ENCODE measurements at regions not wholly inside any gene's neighbourhood (a gene's known extent, or its start where the extent isn't known, plus 50 kb on each side); places are given as distances from the start of the nearest gene placed in this dataset.

- Histone ChIP-seq H3K27me3 (replicated peaks in 1 of 4; ENCODE audit: control extremely low read depth in 1 of 4, control insufficient read depth in 3 of 4, insufficient read depth in 4 of 4, low read length in 3 of 4) (no peaks in the 10 kb centered on the region), H3K36me3 (replicated peaks in 1 of 2; ENCODE audit: control extremely low read depth in 1 of 2, control insufficient read depth in 1 of 2, extremely low read depth in 1 of 2, insufficient read depth in 2 of 2, low read length in 1 of 2) (no peaks in the 10 kb centered on the region), H4K20me1 (ENCODE audit: control insufficient read depth, insufficient read depth, low read length, poor library complexity, severe bottlenecking) (no peaks in the 10 kb centered on the region), H3K79me2 (ENCODE audit: control insufficient read depth, insufficient read depth, low read length) (no peaks in the 10 kb centered on the region), H3K27ac (ENCODE audit: low read length in 2 of 2) (no peak overlapping the region), H3K9me3 (ENCODE audit: control extremely low read depth in 1 of 3, control insufficient read depth in 2 of 3, insufficient read depth in 1 of 3, low read length in 2 of 3) (peaks cover 5 to 11% (median 5%) of the 10 kb centered on the region in 3 donors), H3K9ac (ENCODE audit: low read length) (no peak overlapping the region), H3K4me2 (replicated peaks; ENCODE audit: low read depth, low read length, poor library complexity, severe bottlenecking) (no peak overlapping the region), H2AFZ (ENCODE audit: insufficient read depth, low read depth, low read length, poor library complexity, severe bottlenecking) (no peak overlapping the region), H3K4me1 (ENCODE audit: control insufficient read depth in 2 of 2, insufficient read depth in 2 of 2, low read length in 2 of 2) (peaks cover 4 to 5% of the 10 kb centered on the region in 2 donors), H3K4me3 (ENCODE audit: control extremely low read depth in 1 of 5, extremely low read depth in 1 of 5, insufficient read depth in 1 of 5, low read depth in 2 of 5, low read length in 4 of 5) (no peak overlapping the region)
- Mint-ChIP-seq H3K4me3 (no peak overlapping the region), H3K27me3 (peaks cover 6% of the 10 kb centered on the region), H3K27ac (no peak overlapping the region), H3K9me3 (ENCODE audit: insufficient read depth) (no peaks in the 10 kb centered on the region), H3K4me1 (peaks cover 10% of the 10 kb centered on the region)
- no peak for DNase-seq
- no peak for TF ChIP-seq EZH2 (IDR thresholded peaks at IDR 0.05; ENCODE audit: borderline replicate concordance, insufficient read depth, low read depth, low read length, poor library complexity, severe bottlenecking)
- TF ChIP-seq, protein P1, sequence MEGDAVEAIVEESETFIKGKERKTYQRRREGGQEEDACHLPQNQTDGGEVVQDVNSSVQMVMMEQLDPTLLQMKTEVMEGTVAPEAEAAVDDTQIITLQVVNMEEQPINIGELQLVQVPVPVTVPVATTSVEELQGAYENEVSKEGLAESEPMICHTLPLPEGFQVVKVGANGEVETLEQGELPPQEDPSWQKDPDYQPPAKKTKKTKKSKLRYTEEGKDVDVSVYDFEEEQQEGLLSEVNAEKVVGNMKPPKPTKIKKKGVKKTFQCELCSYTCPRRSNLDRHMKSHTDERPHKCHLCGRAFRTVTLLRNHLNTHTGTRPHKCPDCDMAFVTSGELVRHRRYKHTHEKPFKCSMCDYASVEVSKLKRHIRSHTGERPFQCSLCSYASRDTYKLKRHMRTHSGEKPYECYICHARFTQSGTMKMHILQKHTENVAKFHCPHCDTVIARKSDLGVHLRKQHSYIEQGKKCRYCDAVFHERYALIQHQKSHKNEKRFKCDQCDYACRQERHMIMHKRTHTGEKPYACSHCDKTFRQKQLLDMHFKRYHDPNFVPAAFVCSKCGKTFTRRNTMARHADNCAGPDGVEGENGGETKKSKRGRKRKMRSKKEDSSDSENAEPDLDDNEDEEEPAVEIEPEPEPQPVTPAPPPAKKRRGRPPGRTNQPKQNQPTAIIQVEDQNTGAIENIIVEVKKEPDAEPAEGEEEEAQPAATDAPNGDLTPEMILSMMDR (IDR thresholded peaks at IDR 0.05), result no peak
- intact Hi-C loops (cut with micrococcal nuclease), result no loop called here
- POLR2A ChIA-PET, result no interaction called here
- 96% methylated on average over 4 of the region's 4 CpGs for WGBS (ENCODE audit: insufficient coverage)
- no peak for ATAC-seq (ENCODE audit: low read depth)
- CTCF ChIA-PET, result no interaction called here
Observed at GRCh38 chr9:126239515-126239914, 87.1 kb upstream of the MVB12B start.

DNA sequence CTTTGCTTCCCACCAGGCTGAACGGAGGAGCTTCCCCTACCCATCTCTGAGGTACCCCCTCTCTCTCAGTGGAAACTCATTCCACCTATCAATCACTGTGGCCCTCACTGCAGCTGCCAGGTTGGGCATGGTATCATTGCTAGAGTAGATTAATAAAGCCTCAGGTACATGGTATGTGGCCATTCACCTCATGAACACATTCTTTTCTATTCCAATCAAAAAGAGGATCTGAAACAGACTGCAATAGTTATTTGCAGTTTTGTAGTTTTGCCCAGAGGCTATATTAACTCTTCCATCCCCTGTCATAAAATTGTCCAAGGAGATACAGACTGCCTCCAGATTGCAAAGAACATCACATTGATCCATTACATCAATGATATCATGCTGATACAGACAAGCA, 85.8 kb upstream of the MVB12B start:
- H3K36me3 ChIP-seq (replicated peaks in 1 of 2; ENCODE audit: control extremely low read depth in 1 of 2, control insufficient read depth in 1 of 2, extremely low read depth in 1 of 2, insufficient read depth in 2 of 2, low read length in 1 of 2), result no peaks in the 10 kb centered on the region
- peaks cover 5 to 17% (median 15%) of the 10 kb centered on the region in 3 donors for H3K9me3 ChIP-seq (ENCODE audit: control extremely low read depth in 1 of 3, control insufficient read depth in 2 of 3, insufficient read depth in 1 of 3, low read length in 2 of 3)
- no peak overlapping the region for H3K4me3 ChIP-seq (ENCODE audit: control extremely low read depth in 1 of 5, extremely low read depth in 1 of 5, insufficient read depth in 1 of 5, low read depth in 2 of 5, low read length in 4 of 5)
- intact Hi-C loops (cut with micrococcal nuclease), result no loop called here
- no peak overlapping the region for H2AFZ ChIP-seq (ENCODE audit: insufficient read depth, low read depth, low read length, poor library complexity, severe bottlenecking)
- no peak overlapping the region for H3K9ac ChIP-seq (ENCODE audit: low read length)
- H3K4me2 ChIP-seq (replicated peaks; ENCODE audit: low read depth, low read length, poor library complexity, severe bottlenecking), result no peak overlapping the region
- ChIA-PET CTCF (interaction anchor here (0.8 to 1.1 kb wide), 3 partner anchors 56 to 682 kb away, joined by 3 read pairs; no protein-coding TSS in a partner anchor), POLR2A (no interaction called here)
- H3K27me3 Mint-ChIP-seq, result peaks cover 17% of the 10 kb centered on the region
- no peaks in the 10 kb centered on the region for H3K79me2 ChIP-seq (ENCODE audit: control insufficient read depth, insufficient read depth, low read length)
- H3K4me1 Mint-ChIP-seq, result peaks cover 10% of the 10 kb centered on the region
- H3K4me1 ChIP-seq (ENCODE audit: control insufficient read depth in 2 of 2, insufficient read depth in 2 of 2, low read length in 2 of 2), result peaks cover 4 to 5% of the 10 kb centered on the region in 2 donors
- H3K27ac Mint-ChIP-seq, result no peak overlapping the region
- no CpG with 5 or more reads among the region's 1 CpG for WGBS (ENCODE audit: insufficient coverage)
- H3K4me3 Mint-ChIP-seq, result no peak overlapping the region
- DNase-seq (no peak), ATAC-seq (ENCODE audit: low read depth) (no peak)
- H4K20me1 ChIP-seq (ENCODE audit: control insufficient read depth, insufficient read depth, low read length, poor library complexity, severe bottlenecking), result no peaks in the 10 kb centered on the region
- no peak for TF ChIP-seq EZH2 (IDR thresholded peaks at IDR 0.05; ENCODE audit: borderline replicate concordance, insufficient read depth, low read depth, low read length, poor library complexity, severe bottlenecking)
- TF ChIP-seq, protein P1 (IDR thresholded peaks at IDR 0.05), result no peak
- H3K27ac ChIP-seq (ENCODE audit: low read length in 2 of 2), result no peak overlapping the region
- peaks cover 6% of the 10 kb centered on the region for H3K9me3 Mint-ChIP-seq (ENCODE audit: insufficient read depth)
- peaks cover 0 to 4% (median 0%) of the 10 kb centered on the region in 4 experiments for H3K27me3 ChIP-seq (replicated peaks in 1 of 4; ENCODE audit: control extremely low read depth in 1 of 4, control insufficient read depth in 3 of 4, insufficient read depth in 4 of 4, low read length in 3 of 4)
